Transverse colon (tissue), 4 donors: ENCODE measurements at regions not wholly inside any gene's neighbourhood (a gene's known extent, or its start where the extent isn't known, plus 50 kb on each side); places are given as distances from the start of the nearest gene placed in this dataset.

ENCODE experiments used
- DNase-seq: peaks from one replicate; pipeline ENCODE4 v3.0.0-alpha.2; 2019
- H3K27ac ChIP-seq, 4 donors: fragments of 200-600 bp; sonication (generic); 2 replicates each; pipeline ENCODE4 v1.5.1; 2016 to 2018; ENCODE audit warnings: inconsistent platforms in 4 of 4
- H3K27me3 ChIP-seq: fragments of 200-600 bp; sonication (generic); 2 replicates; pipeline ENCODE4 v1.5.1; 2017; ENCODE audit warnings: inconsistent platforms
- H3K36me3 ChIP-seq, 4 donors: fragments of 200-600 bp; sonication (generic); 2 replicates each; pipeline ENCODE4 v1.5.1; 2017 to 2019; ENCODE audit warnings: inconsistent platforms in 4 of 4
- H3K4me1 ChIP-seq, 4 donors: fragments of 200-600 bp; sonication (generic); 2 replicates each; pipeline ENCODE4 v1.5.1; 2017 to 2020; ENCODE audit warnings: inconsistent platforms in 4 of 4
- H3K4me3 ChIP-seq, 4 donors: fragments of 200-600 bp; sonication (generic); 1 replicate in 1 of 4; 2 replicates in 3 of 4; pipeline versions ENCODE4 v1.5.1 to v1.6.1; 2017 to 2019; ENCODE audit warnings: inconsistent platforms in 4 of 4
- H3K9me3 ChIP-seq, 2 donors: fragments of 200-600 bp; sonication (generic); 2 replicates each; pipeline ENCODE4 v1.5.1; 2017 to 2019; ENCODE audit warnings: inconsistent platforms in 2 of 2
- CTCF ChIP-seq, 5 experiments: fragments of 200-600 bp in 3 of 5; fragments of 450-650 bp in 2 of 5; sonication (generic) in 3 of 5; IDR thresholded peaks; 1 replicate in 2 of 5; 2 replicates in 3 of 5; pipeline ENCODE4 v1.5.1; 2016 to 2017; ENCODE audit warnings: antibody characterized with exemption in 5 of 5, inconsistent platforms in 3 of 5, mild to moderate bottlenecking in 2 of 5, moderate library complexity in 1 of 5
- EP300 ChIP-seq: sonication (generic); formaldehyde crosslinking; IDR thresholded peaks from one replicate; pipeline ENCODE4 v1.6.1; 2017; ENCODE audit warnings: antibody characterized with exemption, low read depth
- POLR2A ChIP-seq: fragments of 450-650 bp; IDR thresholded peaks from one replicate; pipeline ENCODE4 v1.6.1; 2016; ENCODE audit warnings: antibody characterized with exemption, mild to moderate bottlenecking, moderate library complexity
- POLR2AphosphoS5 ChIP-seq, 3 donors: sonication (generic); formaldehyde crosslinking; IDR thresholded peaks; one replicate each; pipeline ENCODE4 v1.6.1; 2016; ENCODE audit warnings: antibody characterized with exemption in 3 of 3
- WGBS, 2 donors: methylation state at CpG; one replicate each; pipeline ENCODE4 v1.1.5; 2018; ENCODE audit warnings: low coverage in 1 of 2; 5-methylcytosine and 5-hydroxymethylcytosine counted together
- in situ Hi-C, 4 donors: fragments of 200-750 bp; cut with MboI; loops; one replicate each; pipeline versions ENCODE4 v1.15.0 to v1.15.1; 2017; ENCODE audit warnings: low sequenced_read_pairs in 3 of 4, low pct_ligation_motif_present in 1 of 4, low pct_unique_long_range_greater_than_20kb in 1 of 4
- intact Hi-C: fragments of 100-400 bp; cut with DNase I; formaldehyde crosslinking; loops from one replicate; pipeline ENCODE4 v1.15.1; 2023; ENCODE audit warnings: low total_unique reads

- no peak for TF ChIP-seq CTCF (IDR thresholded peaks at IDR 0.05)
- no peak for TF ChIP-seq POLR2A
- TF ChIP-seq POLR2AphosphoS5 (IDR thresholded peaks at IDR 0.05): no peak
- Histone ChIP-seq H3K27ac (peak overlapping the region; percentile 63 to 78 (median 66)), H3K4me1 (peaks cover 0 to 23% (median 14%) of the 10 kb centered on the region in 4 donors), H3K36me3 (no peaks in the 10 kb centered on the region), H3K9me3 (no peaks in the 10 kb centered on the region), H3K4me3 (no peak overlapping the region), H3K27me3 (no peaks in the 10 kb centered on the region)
- in situ Hi-C loops: no loop called here
- WGBS, 2 donors: 24 to 45% methylated on average over 2 of the region's 2 CpGs
- DNase-seq: peak; percentile 56
- intact Hi-C loops: no loop called here
Measured at GRCh38 chr17:71941920-71942319, 178.9 kb upstream of the SOX9 start.

GRCh38 chr17:71942626-71943025 is 178.2 kb upstream of the SOX9 start:
- in situ Hi-C loops: no loop called here
- Histone ChIP-seq H3K4me1 (peaks cover 0 to 23% (median 14%) of the 10 kb centered on the region in 4 donors), H3K4me3 (no peak overlapping the region), H3K27ac (peak overlapping the region; percentile 63 to 78 (median 66)), H3K27me3 (no peaks in the 10 kb centered on the region), H3K36me3 (no peaks in the 10 kb centered on the region), H3K9me3 (no peaks in the 10 kb centered on the region)
- 0 to 15% methylated on average over 1 to 3 of the region's 3 CpGs for WGBS, 2 donors
- intact Hi-C loops: no loop called here
- TF ChIP-seq EP300: no peak
- no peak for TF ChIP-seq POLR2A
- no peak for TF ChIP-seq POLR2AphosphoS5 (IDR thresholded peaks at IDR 0.05)
- no peak for TF ChIP-seq CTCF (IDR thresholded peaks at IDR 0.05)
- peak; percentile 17 for DNase-seq

- H3K27ac ChIP-seq: no peak overlapping the region
- TF ChIP-seq POLR2AphosphoS5 (IDR thresholded peaks at IDR 0.05) (no peak), EP300 (no peak), CTCF (IDR thresholded peaks at IDR 0.05) (no peak), POLR2A (no peak)
- WGBS, 2 donors: 92 to 94% methylated on average over 2 to 4 of the region's 4 CpGs
- H3K36me3 ChIP-seq: no peaks in the 10 kb centered on the region
- intact Hi-C loops: no loop called here
- in situ Hi-C loops: no loop called here
- no peaks in the 10 kb centered on the region for H3K27me3 ChIP-seq
- no peak overlapping the region for H3K4me3 ChIP-seq
- H3K9me3 ChIP-seq: no peaks in the 10 kb centered on the region
- no peaks in the 10 kb centered on the region for H3K4me1 ChIP-seq
- DNase-seq: no peak
Measured at GRCh38 chr17:71948703-71949422, 172.0 kb upstream of the SOX9 start.

GRCh38 chr17:71959154-71959553 is 161.7 kb upstream of the SOX9 start:
- no peak for DNase-seq
- TF ChIP-seq POLR2A: no peak
- TF ChIP-seq POLR2AphosphoS5 (IDR thresholded peaks at IDR 0.05): no peak
- no peak for TF ChIP-seq EP300
- TF ChIP-seq CTCF (IDR thresholded peaks at IDR 0.05): peak; percentile 27 to 51 (median 45)
- no peaks in the 10 kb centered on the region for H3K9me3 ChIP-seq
- in situ Hi-C loops (loop anchor here in 1 of 4 donors (25.0 kb wide), 1 partner anchor 578 kb away; no protein-coding TSS in a partner anchor), intact Hi-C loops (no loop called here)
- H3K27ac ChIP-seq: no peak overlapping the region
- no peaks in the 10 kb centered on the region for H3K36me3 ChIP-seq
- WGBS, 2 donors: 60 to 68% methylated on average over 1 to 2 of the region's 2 CpGs
- H3K4me1 ChIP-seq: no peaks in the 10 kb centered on the region
- no peaks in the 10 kb centered on the region for H3K27me3 ChIP-seq
- no peak overlapping the region for H3K4me3 ChIP-seq
